A549 (cell line): ENCODE measurements at regions not wholly inside any gene's neighbourhood (a gene's known extent, or its start where the extent isn't known, plus 50 kb on each side); places are given as distances from the start of the nearest gene placed in this dataset.

ENCODE experiments used
- ATAC-seq, 2 experiments: fragments of 200-7000 bp in 1 of 2; fragments of >200 bp in 1 of 2; cut with Nextera tagmentation in 1 of 2; cut with Tn5 transposase in 1 of 2; 3 replicates each; pipeline versions ENCODE4 v1.8.0 to v1.9.1; 2018 to 2020; ENCODE audit warnings: mild to moderate bottlenecking in 1 of 2, moderate library complexity in 1 of 2
- CTCF ChIA-PET: fragments of 300-600 bp; sonication (Branson Sonifier 250); formaldehyde crosslinking; extraction: SDS; loops from one replicate; lab custom pipeline; 2021; ENCODE audit warnings: antibody characterized with exemption, inconsistent platforms; lab: Yijun Ruan, JAX
- POLR2A ChIA-PET: fragments of 350-600 bp; formaldehyde crosslinking; extraction: SDS; loops from one replicate; lab custom pipeline; 2021; ENCODE audit warnings: antibody characterized with exemption, inconsistent platforms; lab: Yijun Ruan, JAX
- DNase-seq, 2 experiments: peaks; one replicate each; pipeline versions ENCODE4 v3.0.0 to v3.0.0-alpha.2; 2011 to 2016; ENCODE audit warnings: low read depth in 1 of 2, low spot score in 1 of 2
- FAIRE-seq: peaks from 2 replicates; lab custom pipeline; 2011; peaks lifted over from hg19 to GRCh38; lab: Jason Lieb, UNC
- H3K27ac ChIP-seq, 2 experiments: fragments of >200 bp; sonication (Bioruptor Twin); formaldehyde crosslinking; 3 replicates each; pipeline ENCODE4 v1.5.1; 2016 to 2017
- H3K4me1 ChIP-seq: fragments of >200 bp; sonication (Bioruptor Twin); formaldehyde crosslinking; 3 replicates; pipeline ENCODE4 v1.6.1; 2016
- H3K4me2 ChIP-seq: fragments of >200 bp; sonication (Bioruptor Twin); formaldehyde crosslinking; 3 replicates; pipeline ENCODE4 v1.6.1; 2016
- H3K4me3 ChIP-seq: fragments of >200 bp; sonication (Bioruptor Twin); formaldehyde crosslinking; 3 replicates; pipeline ENCODE4 v1.5.1; 2016
- H3K9me3 ChIP-seq: fragments of >200 bp; sonication (Bioruptor Twin); formaldehyde crosslinking; 3 replicates; pipeline ENCODE4 v1.6.1; 2016
- ATOH8 ChIP-seq: fragments of 250-450 bp; sonication (Bioruptor Pico); IDR thresholded peaks from 2 replicates; pipeline ENCODE4 v1.5.0; 2020; ENCODE audit warnings: low read depth, mild to moderate bottlenecking, moderate library complexity
- CBX8 ChIP-seq: fragments of 200-600 bp; sonication (generic); IDR thresholded peaks from 2 replicates; pipeline ENCODE4 v1.6.1; 2016
- FOSL2 ChIP-seq, 2 experiments: fragments of 450-650 bp in 1 of 2; fragments of >200 bp in 1 of 2; sonication (Bioruptor Twin) in 1 of 2; formaldehyde crosslinking; IDR thresholded peaks; 2 replicates each; pipeline versions ENCODE4 v1.5.0 to v1.6.1; 2016 to 2020; ENCODE audit warnings: mild to moderate bottlenecking in 1 of 2, moderate library complexity in 1 of 2
- HDAC2 ChIP-seq: fragments of 200-600 bp; sonication (generic); IDR thresholded peaks from 2 replicates; pipeline ENCODE4 v1.6.1; 2016
- HOXA7 ChIP-seq: fragments of 250-450 bp; sonication (Bioruptor Pico); IDR thresholded peaks from 2 replicates; pipeline ENCODE4 v1.5.0; 2020; ENCODE audit warnings: mild to moderate bottlenecking, moderate library complexity
- HOXB13 ChIP-seq: fragments of 250-450 bp; sonication (Bioruptor Pico); IDR thresholded peaks from 2 replicates; pipeline ENCODE4 v1.5.0; 2020; ENCODE audit warnings: low read depth, mild to moderate bottlenecking, moderate library complexity
- JUN ChIP-seq, 2 experiments: fragments of >200 bp; sonication (Bioruptor Twin); formaldehyde crosslinking; IDR thresholded peaks; 2 replicates in 1 of 2; 3 replicates in 1 of 2; pipeline ENCODE4 v1.6.1; 2016 to 2017
- JUNB ChIP-seq: fragments of >200 bp; sonication (Bioruptor Twin); formaldehyde crosslinking; IDR thresholded peaks from 2 replicates; pipeline ENCODE4 v1.6.1; 2016
- KDM1A ChIP-seq: fragments of 200-600 bp; sonication (generic); IDR thresholded peaks from 2 replicates; pipeline ENCODE4 v1.6.1; 2016; ENCODE audit warnings: low read depth, mild to moderate bottlenecking
- MAZ ChIP-seq: fragments of 150-350 bp; IDR thresholded peaks from 2 replicates; pipeline ENCODE4 v1.6.1; 2014; ENCODE audit warnings: antibody characterized with exemption, low read depth, low read length, borderline replicate concordance
- RCOR1 ChIP-seq: fragments of 150-350 bp; IDR thresholded peaks from 2 replicates; pipeline ENCODE4 v1.6.1; 2014; ENCODE audit warnings: antibody characterized with exemption, low read length, low read depth
- RFX5 ChIP-seq: fragments of 450-650 bp; IDR thresholded peaks from 2 replicates; pipeline ENCODE4 v1.7.1; 2014; ENCODE audit warnings: antibody characterized with exemption, mild to moderate bottlenecking, moderate library complexity
- SREBF2 ChIP-seq: fragments of 450-650 bp; IDR thresholded peaks from 2 replicates; pipeline ENCODE4 v1.6.1; 2014; ENCODE audit warnings: mild to moderate bottlenecking, moderate library complexity
- TP53 ChIP-seq: fragments of 250-450 bp; sonication (Bioruptor Pico); IDR thresholded peaks from 2 replicates; pipeline ENCODE4 v1.5.0; 2021; ENCODE audit warnings: mild to moderate bottlenecking, moderate library complexity
- ZC3H11A ChIP-seq: fragments of 450-650 bp; IDR thresholded peaks from 2 replicates; pipeline ENCODE4 v1.6.1; 2014; ENCODE audit warnings: antibody characterized with exemption, mild to moderate bottlenecking
- WGBS: methylation state at CpG from one replicate; pipeline ENCODE4 v1.1.6; 2017; ENCODE audit errors: missing lambda C conversion rate; 5-methylcytosine and 5-hydroxymethylcytosine counted together
- TF ChIP-seq, protein P1 (sequence below): IDR thresholded peaks from 2 replicates; pipeline ENCODE4 v1.6.1; 2012
- TF ChIP-seq, protein P2 (sequence below): fragments of 250-450 bp; sonication (Bioruptor Pico); IDR thresholded peaks from 2 replicates; pipeline ENCODE4 v1.5.0; 2021; ENCODE audit warnings: mild to moderate bottlenecking, moderate library complexity, borderline replicate concordance

GRCh38 chr6:133070410-133071043, 170.6 kb upstream of the EYA4 start:
- FAIRE-seq: no peak
- H3K4me3 ChIP-seq: no peak overlapping the region
- H3K27ac ChIP-seq: no peak overlapping the region
- H3K4me1 ChIP-seq: no peaks in the 10 kb centered on the region
- ChIA-PET POLR2A (no interaction called here), CTCF (no interaction called here)
- TF ChIP-seq TP53 (no peak), HDAC2 (no peak), JUNB (no peak), KDM1A (no peak), HOXB13 (CRISPR knock-in tag) (no peak), FOSL2 (IDR thresholded peaks at IDR 0.05) (no peak), FOSL2 (CRISPR knock-in tag; IDR thresholded peaks at IDR 0.05) (no peak)
- TF ChIP-seq, all 56 proteins: peak for 0
- no peak for ATAC-seq
- 82% methylated on average over 4 of the region's 4 CpGs for WGBS
- no peak overlapping the region for H3K4me2 ChIP-seq
- H3K9me3 ChIP-seq: no peaks in the 10 kb centered on the region
- no peak for DNase-seq

GRCh38 chr6:133079901-133080300, 161.3 kb upstream of the EYA4 start:
- Histone ChIP-seq H3K4me1 (peaks cover 7% of the 10 kb centered on the region; the same call in 1 of the 3 replicates), H3K27ac (no peak overlapping the region)
- ATAC-seq (no peak), DNase-seq (no peak)
- ChIA-PET CTCF (no interaction called here), POLR2A (no interaction called here)
- no peak for TF ChIP-seq HOXA7 (CRISPR knock-in tag)
- TF ChIP-seq SREBF2: no peak
- TF ChIP-seq ZC3H11A: no peak
- TF ChIP-seq, all 56 proteins: peak for 0
- H3K9me3 ChIP-seq: no peaks in the 10 kb centered on the region
- 81% methylated on average over 2 of the region's 2 CpGs for WGBS
- no peak for FAIRE-seq
- no peak overlapping the region for H3K4me3 ChIP-seq
- H3K4me2 ChIP-seq: no peak overlapping the region

DNA sequence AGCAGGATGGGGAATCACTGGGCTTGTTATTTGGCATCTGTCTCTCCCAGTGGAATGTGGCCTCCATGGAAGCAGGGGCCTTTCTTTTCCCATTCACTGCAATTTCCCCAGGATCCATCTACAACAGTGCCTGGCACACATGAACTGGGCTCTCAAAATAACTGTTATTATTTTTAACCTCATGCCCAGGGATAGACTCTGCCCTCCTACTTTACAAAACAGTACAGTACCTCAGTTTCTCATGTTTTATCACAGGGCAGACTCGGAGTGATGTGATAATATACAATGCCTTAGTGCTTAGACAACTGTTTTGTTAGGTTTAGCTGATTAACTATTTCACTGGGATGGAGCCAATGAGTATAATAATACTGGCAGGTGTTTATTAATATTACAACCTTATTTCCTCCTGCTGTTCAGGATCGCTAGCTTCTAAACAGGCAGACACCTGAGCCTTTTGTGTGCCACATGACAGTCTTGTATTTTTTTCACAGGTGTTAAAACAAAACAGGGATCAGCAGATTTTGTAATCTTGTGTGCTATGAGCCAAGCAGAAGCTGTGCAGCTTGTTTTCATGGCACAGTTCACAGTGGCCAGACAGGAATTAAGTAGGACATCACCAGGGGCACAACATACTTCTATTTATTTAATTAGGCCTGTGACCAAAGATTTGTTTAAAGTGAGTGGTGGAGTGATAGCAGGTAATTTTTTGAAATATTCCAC, 157.7 kb upstream of the EYA4 start:
- H3K4me1 ChIP-seq: peaks cover 7% of the 10 kb centered on the region; the same call in 1 of the 3 replicates
- CTCF ChIA-PET: no interaction called here
- POLR2A ChIA-PET: no interaction called here
- H3K4me2 ChIP-seq: no peak overlapping the region
- WGBS: 76% methylated on average over 2 of the region's 2 CpGs
- no peak for FAIRE-seq
- DNase-seq: no peak
- TF ChIP-seq CBX8: no peak
- no peak for TF ChIP-seq RCOR1
- no peak for TF ChIP-seq TP53
- TF ChIP-seq, protein P1, sequence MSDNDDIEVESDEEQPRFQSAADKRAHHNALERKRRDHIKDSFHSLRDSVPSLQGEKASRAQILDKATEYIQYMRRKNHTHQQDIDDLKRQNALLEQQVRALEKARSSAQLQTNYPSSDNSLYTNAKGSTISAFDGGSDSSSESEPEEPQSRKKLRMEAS: no peak
- no peak for TF ChIP-seq ATOH8
- no peak for TF ChIP-seq MAZ
- TF ChIP-seq JUN (IDR thresholded peaks at IDR 0.05): no peak
- H3K9me3 ChIP-seq: no peaks in the 10 kb centered on the region
- no peak for ATAC-seq
- no peak overlapping the region for H3K4me3 ChIP-seq
- H3K27ac ChIP-seq: no peak overlapping the region

DNA sequence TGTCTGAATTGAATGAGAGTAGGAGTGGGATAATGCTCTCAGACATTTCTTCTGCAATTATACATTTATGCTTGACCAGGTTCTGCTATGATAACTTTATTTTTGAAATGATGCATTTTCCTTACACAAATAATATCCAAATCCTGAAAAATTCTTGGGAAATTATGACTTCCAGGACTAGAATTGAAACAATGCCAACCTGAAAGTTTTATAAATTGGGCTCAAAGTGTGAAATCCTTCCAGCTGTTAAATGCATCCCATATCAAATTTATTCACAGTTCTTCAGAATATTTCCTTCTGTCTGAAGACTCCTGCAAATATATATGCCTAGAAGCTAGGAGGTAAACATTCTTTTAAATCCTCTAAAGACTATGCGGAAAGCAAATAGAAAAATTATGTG, 155.7 kb upstream of the EYA4 start:
- ATAC-seq (no peak), DNase-seq (no peak), FAIRE-seq (no peak)
- no peak overlapping the region for H3K4me2 ChIP-seq
- POLR2A ChIA-PET: interaction anchor here (1.0 kb wide), 1 partner anchor 14 kb away, joined by 3 read pairs; no protein-coding TSS in a partner anchor
- H3K9me3 ChIP-seq: no peaks in the 10 kb centered on the region
- CTCF ChIA-PET: no interaction called here
- TF ChIP-seq, protein P2, sequence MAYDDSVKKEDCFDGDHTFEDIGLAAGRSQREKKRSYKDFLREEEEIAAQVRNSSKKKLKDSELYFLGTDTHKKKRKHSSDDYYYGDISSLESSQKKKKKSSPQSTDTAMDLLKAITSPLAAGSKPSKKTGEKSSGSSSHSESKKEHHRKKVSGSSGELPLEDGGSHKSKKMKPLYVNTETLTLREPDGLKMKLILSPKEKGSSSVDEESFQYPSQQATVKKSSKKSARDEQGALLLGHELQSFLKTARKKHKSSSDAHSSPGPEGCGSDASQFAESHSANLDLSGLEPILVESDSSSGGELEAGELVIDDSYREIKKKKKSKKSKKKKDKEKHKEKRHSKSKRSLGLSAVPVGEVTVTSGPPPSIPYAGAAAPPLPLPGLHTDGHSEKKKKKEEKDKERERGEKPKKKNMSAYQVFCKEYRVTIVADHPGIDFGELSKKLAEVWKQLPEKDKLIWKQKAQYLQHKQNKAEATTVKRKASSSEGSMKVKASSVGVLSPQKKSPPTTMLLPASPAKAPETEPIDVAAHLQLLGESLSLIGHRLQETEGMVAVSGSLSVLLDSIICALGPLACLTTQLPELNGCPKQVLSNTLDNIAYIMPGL (CRISPR knock-in tag): no peak
- TF ChIP-seq RFX5: no peak
- WGBS: 91% methylated on average over 1 of the region's 1 CpG
- no peak overlapping the region for H3K27ac ChIP-seq
- H3K4me3 ChIP-seq: no peak overlapping the region
- H3K4me1 ChIP-seq: peaks cover 7% of the 10 kb centered on the region; the same call in 1 of the 3 replicates
